HG02943 (cell line): ENCODE measurements at regions not wholly inside any gene's neighbourhood (a gene's known extent, or its start where the extent isn't known, plus 50 kb on each side); places are given as distances from the start of the nearest gene placed in this dataset.

Source experiments
- ATAC-seq: cut with Tn5 transposase; IDR thresholded peaks from one replicate; pipeline ENCODE4 v1.9.1; 2021; ENCODE audit warnings: mild to moderate bottlenecking, low read depth, moderate library complexity; ENCODE audit not compliant: unreplicated experiment

GRCh38 chr9:71384343-71384742 lies 262.9 kb upstream of the TRPM3 start:
- no peak for ATAC-seq

- no peak for ATAC-seq
Observed at GRCh38 chr9:71383308-71383940, 262.0 kb upstream of the TRPM3 start.

- ATAC-seq: no peak
Observed at GRCh38 chr9:71368157-71368556, 246.7 kb upstream of the TRPM3 start.

DNA sequence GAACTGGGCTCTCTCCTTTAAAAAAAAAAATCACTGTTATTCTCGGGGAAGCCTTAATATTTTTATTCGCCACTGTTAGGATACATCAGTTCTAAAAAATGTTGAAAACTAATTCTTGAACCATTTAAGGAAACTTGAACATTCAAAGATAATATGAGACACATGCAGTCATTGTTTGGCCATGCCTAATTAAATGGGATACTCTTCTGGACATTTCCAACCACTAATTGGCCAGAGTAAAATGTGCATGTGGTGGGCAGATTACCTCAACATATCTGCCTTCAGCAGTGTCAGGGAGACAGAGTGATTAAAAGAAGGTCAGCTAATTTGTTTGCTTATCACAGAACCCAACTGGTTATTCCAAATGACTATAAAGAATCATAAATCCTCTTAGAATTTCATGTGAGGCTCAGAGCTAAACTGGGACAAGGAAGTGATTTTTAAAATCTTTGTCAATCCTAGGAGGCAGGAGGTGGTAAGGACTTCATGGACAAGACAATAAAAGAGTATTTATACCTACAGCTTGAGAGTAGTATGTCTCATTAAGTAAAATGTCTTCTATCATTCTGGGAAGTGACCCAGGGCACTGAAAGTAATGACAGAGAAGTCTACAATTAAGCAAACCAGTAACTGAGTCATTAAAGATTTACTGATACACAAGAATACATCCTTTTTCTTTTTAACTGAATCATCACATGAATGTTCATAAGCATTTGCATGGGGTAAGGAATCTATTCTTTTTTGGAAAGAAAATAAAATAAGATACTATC lies 242.9 kb upstream of the TRPM3 start:
- ATAC-seq: no peak

GRCh38 chr9:71363286-71363961 lies 242.0 kb upstream of the TRPM3 start:
- ATAC-seq: no peak

DNA sequence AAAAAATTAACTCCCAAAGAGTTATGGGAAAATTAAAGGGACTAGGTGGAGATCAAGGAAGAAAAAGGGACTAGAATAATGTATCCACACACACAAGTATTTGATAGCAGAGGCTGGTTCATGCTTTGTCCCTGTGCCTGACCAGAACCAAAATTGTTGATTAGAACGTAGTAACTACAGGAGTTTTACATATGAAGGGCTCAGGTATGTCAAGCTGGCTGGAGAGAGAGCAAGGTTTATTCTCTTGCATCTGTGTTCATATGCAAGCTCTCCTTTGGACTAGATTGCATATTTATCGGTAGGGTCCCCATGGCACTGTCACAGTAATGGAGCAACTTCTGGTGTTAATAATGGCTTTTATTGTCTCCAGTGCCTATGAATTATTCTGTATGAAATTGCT lies 239.9 kb upstream of the TRPM3 start:
- no peak for ATAC-seq

DNA sequence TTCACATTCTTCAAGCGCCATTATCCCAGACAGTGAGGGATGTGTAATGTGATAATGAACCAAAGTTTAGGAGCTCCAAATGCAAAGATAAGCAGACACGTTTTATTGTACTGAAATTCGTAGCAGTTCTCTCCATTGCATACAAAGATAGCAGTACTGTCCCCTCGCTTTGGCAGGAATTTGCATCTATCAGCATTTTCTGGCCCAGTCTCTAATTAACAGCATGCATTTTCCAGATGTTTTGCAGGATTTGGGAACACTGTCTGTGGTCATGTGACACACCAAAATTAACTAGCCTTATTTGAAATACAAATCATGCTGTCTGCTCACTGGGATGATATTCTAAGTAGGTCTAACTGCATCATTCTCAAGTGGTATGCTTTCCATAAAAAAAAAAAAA lies 235.9 kb upstream of the TRPM3 start:
- ATAC-seq: no peak

- ATAC-seq: no peak
Observed at GRCh38 chr9:71355884-71356283, 234.5 kb upstream of the TRPM3 start.

- ATAC-seq: no peak
Observed at GRCh38 chr9:71353720-71354119, 232.3 kb upstream of the TRPM3 start.

DNA sequence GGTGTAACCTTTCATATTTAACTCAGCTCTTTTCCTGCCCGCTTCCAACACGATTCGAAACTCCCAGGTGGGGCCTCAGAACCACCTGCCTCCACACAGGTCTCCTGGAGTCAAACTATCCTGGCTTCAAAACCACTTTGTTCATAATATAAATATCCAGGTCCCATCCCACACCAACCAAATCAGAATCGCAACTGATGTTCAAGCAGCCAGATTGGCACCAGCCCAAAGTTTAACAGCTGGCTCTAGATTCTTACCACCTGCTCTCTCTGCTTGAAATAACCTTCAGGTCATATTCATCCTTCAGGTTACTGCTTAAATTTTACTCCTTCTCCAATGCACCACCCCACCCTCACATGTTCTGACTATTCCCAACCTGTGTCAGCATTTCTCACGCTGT lies 231.4 kb upstream of the TRPM3 start:
- ATAC-seq: no peak

DNA sequence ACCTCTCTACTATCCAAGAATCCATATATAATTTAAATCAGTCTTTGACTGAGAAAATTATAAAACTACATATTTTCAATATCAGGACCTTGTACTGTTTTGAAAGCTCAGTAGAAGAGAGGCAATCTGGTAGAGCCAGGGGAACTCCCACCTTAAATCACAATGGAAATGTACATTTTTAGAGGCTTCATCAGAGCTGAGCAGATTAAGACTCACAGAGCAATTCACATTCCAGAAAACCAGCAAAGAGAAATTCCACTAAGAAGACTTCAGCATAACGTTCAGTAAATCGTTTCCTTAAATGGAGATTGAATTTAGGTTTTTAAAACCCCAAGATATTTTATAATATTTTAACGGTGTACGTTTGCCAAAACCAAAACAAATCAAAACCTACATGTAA lies 227.8 kb upstream of the TRPM3 start:
- ATAC-seq: no peak

GRCh38 chr9:71333321-71333720 lies 211.9 kb upstream of the TRPM3 start:
- no peak for ATAC-seq

- ATAC-seq: no peak
Observed at GRCh38 chr9:71331603-71332002, 210.2 kb upstream of the TRPM3 start.

- no peak for ATAC-seq
Observed at GRCh38 chr9:71329873-71330272, 208.5 kb upstream of the TRPM3 start.

DNA sequence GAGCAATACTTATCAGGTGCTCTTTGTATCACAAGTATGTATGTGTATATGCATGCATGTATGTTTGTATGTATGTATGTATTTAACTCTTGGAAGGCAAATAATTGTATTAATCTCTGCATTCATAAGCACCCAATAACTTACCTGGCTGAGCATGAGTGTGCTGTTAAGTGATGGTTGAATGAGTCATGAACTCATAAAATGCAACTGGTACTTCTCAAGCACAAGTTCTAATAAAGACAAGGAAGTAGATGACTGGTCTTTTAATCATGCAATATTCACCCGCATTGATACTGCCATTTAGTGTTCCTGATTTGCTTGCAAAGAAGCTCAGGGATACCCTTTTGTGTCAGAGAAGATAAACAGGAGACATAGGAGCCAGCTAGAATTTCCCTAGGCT lies 204.9 kb upstream of the TRPM3 start:
- ATAC-seq: no peak

GRCh38 chr9:71323357-71323756 lies 201.9 kb upstream of the TRPM3 start:
- ATAC-seq: no peak

DNA sequence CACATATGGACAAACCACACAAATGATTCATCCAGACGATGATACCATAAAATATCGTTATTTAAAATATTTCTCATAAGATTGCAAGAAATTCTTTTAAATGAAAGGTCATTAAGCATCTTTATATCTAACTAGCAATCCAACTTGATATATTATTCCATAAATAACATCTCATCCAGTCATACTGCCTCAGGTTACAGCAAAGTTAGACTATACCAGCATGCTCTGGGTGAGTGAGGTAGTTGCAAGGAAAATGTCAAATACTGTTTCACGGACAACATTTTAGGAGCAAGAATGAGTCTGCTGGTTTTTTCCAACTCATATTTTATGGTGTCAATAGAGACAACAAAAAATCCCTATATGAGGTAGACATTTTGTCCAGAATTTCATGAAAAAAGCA lies 200.9 kb upstream of the TRPM3 start:
- ATAC-seq: no peak

- ATAC-seq: no peak
Observed at GRCh38 chr9:71308454-71308853, 187.0 kb upstream of the TRPM3 start.

DNA sequence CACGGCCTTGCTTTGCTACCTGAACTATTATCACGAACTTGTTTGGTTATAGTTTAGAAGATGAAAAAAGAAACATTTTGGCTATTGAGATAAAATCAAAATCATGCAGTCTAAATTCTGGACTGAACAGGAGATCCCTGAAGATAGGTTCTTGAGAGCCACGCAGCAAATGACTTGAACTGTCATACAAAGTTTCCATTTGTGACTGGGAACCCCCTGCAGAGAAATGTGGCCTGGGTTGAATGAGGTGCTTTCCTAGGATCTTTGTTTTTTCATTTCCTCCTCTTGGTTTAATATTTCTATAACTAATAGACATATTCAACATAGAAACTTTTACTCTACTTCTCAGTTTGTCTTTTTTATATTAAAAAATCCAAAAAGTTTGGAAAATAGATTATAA lies 184.7 kb upstream of the TRPM3 start:
- no peak for ATAC-seq

- no peak for ATAC-seq
Observed at GRCh38 chr9:71303351-71303750, 181.9 kb upstream of the TRPM3 start.

GRCh38 chr9:71302776-71303175 lies 181.4 kb upstream of the TRPM3 start:
- ATAC-seq: no peak

- no peak for ATAC-seq
Observed at GRCh38 chr9:71295928-71296327, 174.5 kb upstream of the TRPM3 start.
